Amniotic epithelial cell (primary cell): ENCODE measurements at regions not wholly inside any gene's neighbourhood (a gene's known extent, or its start where the extent isn't known, plus 50 kb on each side); places are given as distances from the start of the nearest gene placed in this dataset.

Experiments
- DNase-seq: peaks from one replicate; pipeline ENCODE4 v3.0.0-alpha.2; 2010; ENCODE audit warnings: low read depth

DNA sequence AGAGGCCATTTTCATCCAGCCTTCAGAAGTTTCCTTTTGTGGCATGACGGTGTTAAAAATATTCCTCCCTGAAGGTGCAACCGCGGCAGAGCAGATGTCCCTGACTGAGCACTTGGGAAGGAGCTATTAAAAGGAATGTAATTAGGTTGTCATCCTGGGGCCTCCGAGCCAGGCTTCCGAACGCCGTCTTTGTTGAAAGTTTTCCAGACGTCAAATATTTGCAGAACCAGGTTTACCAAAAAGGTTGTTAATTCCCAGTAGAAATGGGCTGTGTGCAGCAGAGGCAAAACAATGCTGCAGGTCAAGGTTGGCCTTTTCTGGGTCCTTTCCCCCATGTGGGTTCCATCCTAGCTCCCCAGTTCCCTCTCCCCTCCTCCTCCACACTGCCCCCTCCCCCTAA lies 88.8 kb upstream of the CALM2 start:
- DNase-seq, result no peak

DNA sequence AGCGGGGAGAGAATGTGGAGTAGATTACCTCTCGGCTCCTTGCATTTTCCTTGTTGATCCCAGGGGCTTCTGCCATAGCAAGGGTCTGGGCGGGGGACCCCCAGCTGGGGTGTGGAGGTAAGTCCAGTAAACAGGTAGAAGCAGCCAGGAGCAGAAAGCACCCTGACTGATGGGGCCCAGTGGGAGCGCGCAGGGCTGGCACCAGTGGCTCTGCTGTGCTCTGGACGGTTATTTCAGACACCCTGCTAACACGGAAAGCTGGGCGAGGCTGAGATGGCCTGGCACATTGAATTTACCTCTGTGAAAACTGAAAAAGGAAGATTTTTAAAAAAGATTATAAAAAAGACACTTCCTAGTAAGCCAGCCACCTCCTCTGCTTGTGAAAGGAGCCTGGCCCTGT lies 88.4 kb upstream of the CALM2 start:
- DNase-seq, result no peak

DNA sequence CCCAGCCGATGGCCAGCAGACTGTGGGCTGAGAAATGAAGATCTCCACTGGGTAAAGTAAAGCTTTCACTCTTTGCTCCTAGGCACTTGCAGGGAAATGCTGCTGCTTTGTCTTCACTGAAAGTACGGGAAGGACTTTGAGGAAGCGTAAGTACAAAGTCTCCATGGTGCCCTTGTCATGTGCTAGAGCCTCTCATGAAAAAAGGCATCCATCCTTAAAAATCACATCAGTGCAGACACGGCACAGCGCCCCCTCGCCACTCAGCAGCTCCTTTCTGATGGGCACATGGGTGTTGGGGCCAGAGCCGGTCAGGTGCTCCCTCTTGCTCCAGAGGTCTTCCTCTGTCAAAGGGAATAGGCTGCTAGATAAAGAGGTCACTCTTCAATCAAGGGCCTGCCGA lies 87.8 kb upstream of the CALM2 start:
- no peak for DNase-seq

DNA sequence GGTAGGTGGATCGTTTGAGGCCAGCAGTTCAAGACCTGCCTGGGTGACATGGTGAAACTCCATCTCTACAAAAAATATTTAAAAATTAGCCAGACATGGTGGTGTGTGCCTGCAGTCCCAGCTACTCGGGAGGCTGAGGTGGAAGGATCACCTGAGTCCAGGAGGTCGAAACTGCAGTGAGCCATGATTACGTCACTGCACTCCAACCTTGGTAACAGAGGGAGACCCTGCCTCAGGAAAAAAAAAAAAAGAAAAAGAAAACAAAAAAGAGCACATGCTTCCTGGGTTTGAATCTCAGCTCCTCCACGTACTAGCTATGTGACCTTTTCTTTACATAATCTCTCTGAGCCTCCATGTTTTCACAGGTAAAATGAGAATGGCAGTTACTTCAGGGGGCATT lies 86.3 kb upstream of the CALM2 start:
- no peak for DNase-seq

DNA sequence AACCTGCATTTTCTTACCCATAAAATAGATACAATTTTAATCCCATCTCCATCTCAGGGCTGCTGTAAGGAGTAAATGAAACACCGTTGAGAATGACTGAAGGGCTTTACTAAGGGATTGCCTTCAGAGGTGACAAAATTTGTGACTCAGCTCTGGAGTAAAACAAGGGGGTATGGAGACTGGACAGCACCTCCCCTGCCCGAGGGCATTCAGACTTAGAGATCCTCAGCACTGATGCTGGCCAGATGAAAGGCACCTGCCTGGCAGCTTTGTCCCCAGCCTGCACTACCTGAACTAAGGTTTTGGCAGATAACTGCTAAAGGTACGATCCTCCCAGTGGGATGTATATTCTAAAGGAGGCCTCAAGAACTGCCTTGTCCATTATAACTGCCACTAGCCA lies 84.7 kb upstream of the CALM2 start:
- DNase-seq, result no peak

DNA sequence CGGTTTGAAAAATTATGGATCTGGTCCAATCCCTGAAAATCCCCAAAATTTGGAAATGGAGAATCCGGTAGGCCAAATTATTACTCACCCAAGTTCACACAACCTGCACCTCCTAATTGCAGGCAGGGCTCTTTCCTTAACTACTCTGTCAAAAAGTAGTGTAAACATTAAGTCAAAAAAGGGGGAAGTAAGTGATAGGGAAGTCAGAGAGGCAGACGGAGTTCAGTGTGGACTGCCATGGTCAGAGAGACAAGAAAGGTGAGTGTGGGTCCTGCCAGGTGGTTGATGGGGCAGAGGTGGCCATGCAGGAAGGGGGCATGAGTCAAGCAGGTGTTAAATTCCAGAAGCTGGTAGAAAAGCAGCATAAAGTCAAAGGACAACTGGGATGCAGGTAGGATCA lies 83.5 kb upstream of the CALM2 start:
- no peak for DNase-seq

DNA sequence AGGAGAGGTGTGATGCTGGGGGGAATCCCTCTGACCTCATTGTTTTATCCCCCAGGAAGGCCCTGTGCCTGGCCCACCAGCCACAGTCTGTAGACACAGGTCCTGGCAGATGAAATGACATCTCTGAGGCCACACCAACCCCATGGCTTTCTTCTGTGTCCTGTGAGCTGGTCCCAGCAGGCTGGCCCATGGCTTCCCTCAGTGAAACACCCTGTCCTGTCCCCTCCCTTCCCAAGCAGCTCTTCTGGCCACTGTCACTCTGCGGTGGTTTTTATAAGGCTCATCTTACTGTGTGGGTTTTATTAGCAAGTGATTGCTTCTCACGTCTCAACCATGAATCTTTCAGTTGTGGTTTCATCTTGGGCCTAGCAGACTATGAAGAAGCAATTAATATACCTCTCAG lies 81.6 kb upstream of the CALM2 start:
- no peak for DNase-seq

GRCh38 chr2:47256416-47257087 lies 80.2 kb upstream of the CALM2 start:
- no peak for DNase-seq

GRCh38 chr2:47255794-47256193 lies 79.5 kb upstream of the CALM2 start:
- no peak for DNase-seq

DNA sequence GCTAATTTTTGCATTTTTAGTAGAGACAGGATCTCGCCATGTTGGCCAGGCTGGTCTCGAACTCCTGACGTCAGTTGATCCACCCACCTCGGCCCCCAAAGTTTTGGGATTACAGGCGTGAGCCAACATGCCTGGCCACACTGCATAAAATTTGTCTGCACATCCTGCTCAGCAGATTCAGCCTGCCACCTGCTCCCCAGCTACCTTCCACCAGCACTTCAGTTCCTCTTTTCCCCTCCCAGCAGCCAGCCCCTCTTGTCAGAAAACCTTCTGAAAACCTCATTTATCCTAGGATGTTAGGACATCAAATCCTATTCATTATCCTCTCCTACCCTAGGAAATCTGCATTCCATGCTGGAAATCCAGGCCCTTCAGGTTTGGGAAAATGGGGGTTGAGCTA lies 78.2 kb upstream of the CALM2 start:
- no peak for DNase-seq

GRCh38 chr2:47253447-47253846 lies 77.1 kb upstream of the CALM2 start:
- no peak for DNase-seq

DNA sequence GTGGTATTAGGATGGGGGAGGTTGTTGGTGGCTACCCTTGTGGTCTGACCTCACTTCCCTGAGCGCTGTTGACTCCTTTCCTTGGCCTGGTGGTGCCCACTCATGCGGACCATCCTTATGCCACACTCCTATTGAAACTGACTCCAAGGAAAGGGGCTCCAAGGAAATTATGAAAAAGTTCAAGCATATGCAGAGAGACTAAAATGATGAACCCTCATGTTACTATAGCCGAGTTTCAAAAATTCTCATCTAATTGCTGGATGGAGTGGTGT lies 75.0 kb upstream of the CALM2 start:
- no peak for DNase-seq

DNA sequence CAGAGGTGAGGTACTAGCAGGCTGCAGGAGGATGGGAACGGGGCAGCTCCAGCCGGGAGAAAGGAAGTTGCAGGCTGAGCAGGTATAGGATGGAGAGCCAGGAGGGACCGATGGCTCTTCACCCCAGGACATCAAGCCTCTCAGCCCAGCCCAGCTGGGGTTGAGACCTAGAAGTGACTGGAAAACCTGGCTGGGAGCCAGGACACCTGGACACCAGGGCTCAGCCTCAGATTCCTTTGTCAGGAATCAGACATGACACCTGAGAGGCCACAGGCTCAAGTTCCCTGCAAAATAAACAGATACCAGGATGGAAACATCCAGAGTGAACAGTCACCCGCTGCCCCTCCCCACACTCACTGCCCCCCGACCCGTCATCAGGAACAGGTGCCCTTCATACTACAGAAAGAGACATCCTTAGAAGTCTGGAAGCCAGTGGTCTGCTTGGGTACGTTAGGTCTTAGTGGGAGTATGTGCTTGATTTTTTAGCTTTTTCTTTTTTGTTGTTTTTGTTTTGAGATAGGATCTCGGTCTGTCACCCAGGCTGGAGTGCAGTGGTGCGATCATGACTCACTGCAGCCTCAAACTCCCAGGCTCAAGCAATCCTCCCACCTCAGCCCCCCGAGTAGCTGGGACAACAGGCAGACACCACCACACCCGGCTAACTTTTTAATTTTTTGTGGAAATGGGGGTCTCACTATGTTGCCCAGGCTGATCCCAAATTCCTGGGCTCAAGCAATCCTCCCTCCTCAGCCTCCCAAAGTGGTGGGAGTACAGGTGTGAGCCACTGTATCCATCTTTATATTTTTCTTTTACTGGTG lies 74.5 kb upstream of the CALM2 start:
- no peak for DNase-seq

GRCh38 chr2:47249931-47250330 lies 73.6 kb upstream of the CALM2 start:
- no peak for DNase-seq

GRCh38 chr2:47249157-47249900 lies 73.0 kb upstream of the CALM2 start:
- DNase-seq, result no peak

DNA sequence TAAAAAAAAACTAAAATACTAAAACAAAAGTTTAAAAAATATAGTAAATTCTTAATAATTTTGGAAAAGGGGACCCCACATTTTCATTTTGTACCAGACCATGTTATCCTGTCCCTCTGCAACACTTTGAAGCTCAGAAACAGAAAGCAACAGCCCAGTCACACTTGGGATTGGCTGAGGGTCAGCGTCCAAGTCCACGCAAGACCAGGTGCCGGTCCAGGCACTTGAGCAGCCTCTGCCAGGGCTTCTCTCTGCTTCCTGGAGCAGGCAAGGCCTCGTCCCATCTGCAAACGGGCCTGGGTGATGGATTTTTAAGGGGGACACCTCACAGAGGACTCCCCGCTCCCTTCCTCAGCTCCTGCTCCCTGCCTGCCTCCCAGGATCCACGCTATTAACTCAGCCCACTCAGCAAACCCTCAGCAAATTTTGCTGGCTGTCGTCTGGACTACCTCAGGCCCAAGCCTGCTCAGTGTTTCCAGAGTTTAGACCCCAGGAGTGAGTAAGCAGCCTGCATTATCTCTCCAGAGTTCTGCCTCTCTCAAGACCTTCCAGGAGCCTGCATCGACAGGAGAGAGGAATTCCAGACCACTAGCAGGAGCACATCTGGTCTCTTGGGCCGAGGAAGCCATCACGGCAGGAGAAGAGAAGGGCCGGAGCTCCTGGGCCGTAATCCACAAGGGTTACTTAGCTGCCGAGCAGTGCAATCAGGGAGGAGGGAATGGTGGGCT lies 67.4 kb upstream of the CALM2 start:
- DNase-seq, result peak; percentile 72

DNA sequence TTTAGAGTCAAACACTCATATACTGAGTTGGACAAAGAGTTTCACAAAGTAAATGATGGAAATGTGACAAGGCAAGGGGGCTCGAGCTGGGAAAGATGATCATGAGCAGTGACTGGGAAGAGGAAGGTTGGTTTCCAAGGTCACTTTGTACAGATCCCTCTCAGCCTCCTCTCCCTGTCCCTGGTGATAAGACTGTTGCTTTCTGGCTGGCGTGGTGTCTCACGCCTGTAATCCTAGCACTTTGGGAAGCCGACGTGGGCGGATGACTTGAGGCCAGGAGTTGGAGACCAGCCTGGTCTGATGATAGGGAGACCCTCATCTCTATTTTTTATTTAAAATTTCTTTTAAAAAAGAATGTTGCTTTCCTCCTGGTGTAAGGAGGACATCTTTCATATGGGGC lies 65.4 kb upstream of the CALM2 start:
- DNase-seq, result no peak

GRCh38 chr2:47239119-47239969 lies 63.0 kb upstream of the CALM2 start:
- DNase-seq, result no peak

DNA sequence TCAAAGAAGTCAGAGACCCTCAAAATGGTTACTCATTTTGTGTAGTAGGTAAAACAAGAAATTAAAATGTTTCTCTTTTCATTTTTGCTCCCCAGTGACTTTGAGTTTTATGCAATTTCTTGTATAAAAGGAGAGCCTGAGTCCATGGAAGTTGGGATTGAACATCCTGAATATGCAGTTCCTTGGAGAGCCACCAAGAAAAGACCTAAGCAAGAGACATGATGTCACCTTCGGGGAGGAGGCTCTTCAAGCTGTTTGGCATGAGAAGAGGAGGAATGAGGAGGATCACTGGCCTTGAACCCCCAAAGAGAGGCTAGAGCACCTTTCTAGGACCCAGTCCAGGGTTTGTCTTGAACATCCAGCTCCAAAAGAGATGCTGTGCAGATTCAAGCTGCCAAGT lies 62.3 kb upstream of the CALM2 start:
- no peak for DNase-seq

GRCh38 chr2:47237375-47238334 lies 61.3 kb upstream of the CALM2 start:
- DNase-seq, result peak; percentile 84
